VCaP (cell line): ENCODE measurements at regions not wholly inside any gene's neighbourhood (a gene's known extent, or its start where the extent isn't known, plus 50 kb on each side); places are given as distances from the start of the nearest gene placed in this dataset.
A peak's percentile ranks its signal among the peaks of the same experiment; 100 is the strongest.

Source experiments
- H3K27ac ChIP-seq: fragments of 450-650 bp; 2 replicates; pipeline ENCODE4 v1.5.1; 2017
- TF ChIP-seq, protein P1 (sequence below): fragments of 450-650 bp; conservative IDR thresholded peaks from 2 replicates; pipeline ENCODE4 v1.5.1; 2017; ENCODE audit warnings: mild to moderate bottlenecking, moderate library complexity

DNA sequence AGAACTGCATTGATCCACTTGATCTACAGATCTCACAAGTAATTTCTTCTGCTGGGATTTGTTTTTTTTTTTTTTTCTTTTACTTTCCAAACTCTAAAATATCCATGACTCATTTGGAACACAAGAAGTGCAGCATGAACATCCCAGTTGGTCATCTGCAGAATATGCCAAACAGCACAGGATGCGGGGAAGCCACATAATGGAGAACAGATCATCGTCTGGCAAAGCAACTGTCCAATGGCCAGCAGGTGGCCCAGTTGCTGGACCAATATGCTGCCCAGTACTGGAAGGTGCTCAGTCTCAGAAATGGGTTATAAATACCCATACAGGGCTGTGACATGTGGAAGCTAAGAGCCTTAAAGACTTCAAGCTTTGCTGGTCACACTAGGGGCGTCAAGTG, 221.3 kb upstream of the TAS2R1 start:
- no peak overlapping the region for H3K27ac ChIP-seq

GRCh38 chr5:9850456-9850855, 220.3 kb upstream of the TAS2R1 start:
- H3K27ac ChIP-seq, result no peak overlapping the region
- TF ChIP-seq, protein P1, sequence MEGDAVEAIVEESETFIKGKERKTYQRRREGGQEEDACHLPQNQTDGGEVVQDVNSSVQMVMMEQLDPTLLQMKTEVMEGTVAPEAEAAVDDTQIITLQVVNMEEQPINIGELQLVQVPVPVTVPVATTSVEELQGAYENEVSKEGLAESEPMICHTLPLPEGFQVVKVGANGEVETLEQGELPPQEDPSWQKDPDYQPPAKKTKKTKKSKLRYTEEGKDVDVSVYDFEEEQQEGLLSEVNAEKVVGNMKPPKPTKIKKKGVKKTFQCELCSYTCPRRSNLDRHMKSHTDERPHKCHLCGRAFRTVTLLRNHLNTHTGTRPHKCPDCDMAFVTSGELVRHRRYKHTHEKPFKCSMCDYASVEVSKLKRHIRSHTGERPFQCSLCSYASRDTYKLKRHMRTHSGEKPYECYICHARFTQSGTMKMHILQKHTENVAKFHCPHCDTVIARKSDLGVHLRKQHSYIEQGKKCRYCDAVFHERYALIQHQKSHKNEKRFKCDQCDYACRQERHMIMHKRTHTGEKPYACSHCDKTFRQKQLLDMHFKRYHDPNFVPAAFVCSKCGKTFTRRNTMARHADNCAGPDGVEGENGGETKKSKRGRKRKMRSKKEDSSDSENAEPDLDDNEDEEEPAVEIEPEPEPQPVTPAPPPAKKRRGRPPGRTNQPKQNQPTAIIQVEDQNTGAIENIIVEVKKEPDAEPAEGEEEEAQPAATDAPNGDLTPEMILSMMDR, result no peak

More for the DNA sequence above, 221.3 kb upstream of the TAS2R1 start:
- TF ChIP-seq, protein P1, result peak; percentile 64

DNA sequence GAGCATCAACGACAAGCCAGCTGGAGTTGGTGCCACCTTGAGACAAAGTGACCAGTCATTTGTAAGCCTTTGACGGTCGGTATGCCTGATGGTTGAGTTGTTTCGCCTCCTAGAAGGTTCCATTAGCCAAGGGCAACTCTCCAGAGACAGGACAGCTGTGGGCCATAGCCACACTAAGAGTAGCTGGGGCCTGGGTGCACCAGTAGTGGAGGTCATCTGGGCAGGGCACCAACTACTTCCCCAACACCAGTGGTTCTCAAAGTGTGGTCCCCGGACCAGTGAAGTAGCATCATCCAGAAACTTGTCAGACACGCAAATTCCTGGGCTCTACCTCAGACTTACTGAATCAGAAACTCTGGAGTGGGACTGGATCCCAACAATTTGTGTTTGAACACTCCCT, 217.5 kb upstream of the TAS2R1 start:
- no peak overlapping the region for H3K27ac ChIP-seq

DNA sequence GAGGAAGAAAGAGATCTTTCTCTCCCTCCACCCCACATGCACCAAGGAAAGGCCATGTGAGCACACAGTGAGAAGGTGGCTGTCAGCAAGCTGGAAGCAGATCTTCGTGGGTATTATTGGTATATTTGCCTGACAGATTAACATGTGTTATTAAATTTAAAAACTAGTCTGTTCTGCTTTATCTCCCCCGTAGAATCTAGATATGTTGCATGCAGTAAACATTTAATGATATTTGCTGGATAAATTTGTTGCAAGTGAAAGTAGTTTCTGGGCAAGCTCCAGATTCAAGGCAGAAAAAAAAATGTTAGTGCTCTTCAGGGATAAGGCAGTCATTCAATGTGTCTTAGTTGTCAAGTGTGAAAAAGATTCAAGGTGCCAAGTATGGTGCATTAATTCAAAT, 215.0 kb upstream of the TAS2R1 start:
- no peak overlapping the region for H3K27ac ChIP-seq
- TF ChIP-seq, protein P1, result no peak

More for the DNA sequence above, 217.5 kb upstream of the TAS2R1 start:
- TF ChIP-seq, protein P1, result no peak

GRCh38 chr5:9841516-9842170, 211.5 kb upstream of the TAS2R1 start:
- H3K27ac ChIP-seq, result no peak overlapping the region
- TF ChIP-seq, protein P1, result no peak

- TF ChIP-seq, protein P1, result no peak
These were observed 208.8 kb upstream of the TAS2R1 start for GRCh38 chr5:9838916-9839315.

GRCh38 chr5:9834871-9835770, 205.0 kb upstream of the TAS2R1 start:
- TF ChIP-seq, protein P1, result no peak
- no peak overlapping the region for H3K27ac ChIP-seq

More at GRCh38 chr5:9838916-9839315, 208.8 kb upstream of the TAS2R1 start:
- H3K27ac ChIP-seq, result no peak overlapping the region
